Hepatocyte (in vitro differentiated cells): ENCODE measurements at regions not wholly inside any gene's neighbourhood (a gene's known extent, or its start where the extent isn't known, plus 50 kb on each side); places are given as distances from the start of the nearest gene placed in this dataset.

Experiments
- EZH2phosphoT487 ChIP-seq: fragments of 200-600 bp; sonication (generic); IDR thresholded peaks from one replicate; pipeline ENCODE4 v1.6.1; 2018; ENCODE audit warnings: antibody characterized with exemption, mild to moderate bottlenecking, low read depth, moderate library complexity; ENCODE audit not compliant: unreplicated experiment, severe bottlenecking
- TF ChIP-seq, protein P1 (sequence below): fragments of 200-600 bp; sonication (generic); IDR thresholded peaks from 2 replicates; pipeline ENCODE4 v1.5.1; 2016; ENCODE audit warnings: antibody characterized with exemption, mild to moderate bottlenecking; ENCODE audit not compliant: poor library complexity

DNA sequence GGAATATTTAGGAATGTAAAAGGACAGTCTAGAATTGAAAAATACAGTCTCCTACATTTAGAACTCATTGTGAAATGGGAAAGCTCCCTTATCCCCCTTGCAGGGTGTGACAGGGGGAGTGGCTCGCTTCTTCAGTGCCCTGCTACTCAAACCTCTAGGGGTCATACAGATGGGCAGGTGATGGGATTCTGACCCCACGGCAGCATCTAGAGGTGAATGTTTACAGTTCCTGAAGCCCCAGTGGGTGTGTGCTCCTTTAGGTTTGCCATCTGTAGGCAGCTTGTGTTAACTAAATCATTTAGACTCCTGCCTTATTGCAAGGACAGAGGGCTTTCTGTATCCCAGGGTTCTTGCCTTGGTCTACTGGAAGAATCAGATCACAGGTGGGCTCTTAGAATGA lies 271.0 kb upstream of the MPDZ start:
- TF ChIP-seq, protein P1, sequence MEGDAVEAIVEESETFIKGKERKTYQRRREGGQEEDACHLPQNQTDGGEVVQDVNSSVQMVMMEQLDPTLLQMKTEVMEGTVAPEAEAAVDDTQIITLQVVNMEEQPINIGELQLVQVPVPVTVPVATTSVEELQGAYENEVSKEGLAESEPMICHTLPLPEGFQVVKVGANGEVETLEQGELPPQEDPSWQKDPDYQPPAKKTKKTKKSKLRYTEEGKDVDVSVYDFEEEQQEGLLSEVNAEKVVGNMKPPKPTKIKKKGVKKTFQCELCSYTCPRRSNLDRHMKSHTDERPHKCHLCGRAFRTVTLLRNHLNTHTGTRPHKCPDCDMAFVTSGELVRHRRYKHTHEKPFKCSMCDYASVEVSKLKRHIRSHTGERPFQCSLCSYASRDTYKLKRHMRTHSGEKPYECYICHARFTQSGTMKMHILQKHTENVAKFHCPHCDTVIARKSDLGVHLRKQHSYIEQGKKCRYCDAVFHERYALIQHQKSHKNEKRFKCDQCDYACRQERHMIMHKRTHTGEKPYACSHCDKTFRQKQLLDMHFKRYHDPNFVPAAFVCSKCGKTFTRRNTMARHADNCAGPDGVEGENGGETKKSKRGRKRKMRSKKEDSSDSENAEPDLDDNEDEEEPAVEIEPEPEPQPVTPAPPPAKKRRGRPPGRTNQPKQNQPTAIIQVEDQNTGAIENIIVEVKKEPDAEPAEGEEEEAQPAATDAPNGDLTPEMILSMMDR = no peak
- TF ChIP-seq EZH2phosphoT487 = no peak
